Fibroblast of skin of abdomen (primary cell): ENCODE measurements at regions not wholly inside any gene's neighbourhood (a gene's known extent, or its start where the extent isn't known, plus 50 kb on each side); places are given as distances from the start of the nearest gene placed in this dataset.

ENCODE experiments used
- DNase-seq: peaks from one replicate; pipeline ENCODE4 v3.0.0-alpha.2; 2013

DNA sequence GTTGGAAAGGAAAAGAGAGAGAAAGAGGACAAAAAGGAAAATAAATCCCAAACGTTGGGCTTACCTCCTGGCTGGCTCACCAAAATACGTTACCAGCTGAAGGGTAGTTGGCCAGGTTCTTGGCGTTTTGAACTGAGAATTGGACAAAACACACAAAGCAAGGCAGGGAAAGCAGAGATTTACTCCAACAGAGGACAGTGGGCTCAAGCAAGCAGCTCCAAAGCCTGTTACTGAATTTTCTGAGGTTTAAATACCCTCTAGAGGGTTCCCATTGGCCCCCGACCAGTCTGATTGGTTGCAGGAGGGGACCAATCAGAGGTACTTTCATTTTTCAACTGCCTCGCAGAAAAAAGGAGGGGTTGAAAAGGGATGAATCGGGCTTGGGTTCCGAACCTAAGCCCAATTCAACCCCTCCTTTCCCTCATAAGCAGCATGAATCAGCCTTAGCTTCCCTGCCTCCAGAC lies 55.6 kb upstream of the ALOX12 start:
- DNase-seq = no peak

- no peak for DNase-seq
Observed at GRCh38 chr17:6941989-6942388, 53.9 kb upstream of the ALOX12 start.

- no peak for DNase-seq
Observed at GRCh38 chr17:6943406-6943805, 52.4 kb upstream of the ALOX12 start.
